ENCODE measurements at regions not wholly inside any gene's neighbourhood (a gene's known extent, or its start where the extent isn't known, plus 50 kb on each side); places are given as distances from the start of the nearest gene placed in this dataset.

GRCh38 chr11:70542406-70542805, 144.1 kb downstream of the CTTN start:
- TF ChIP-seq CTCF (IDR thresholded peaks at IDR 0.05) (no peak), POLR2A (IDR thresholded peaks at IDR 0.05) (no peak)
